Karpas-422 (cell line): ENCODE measurements at regions not wholly inside any gene's neighbourhood (a gene's known extent, or its start where the extent isn't known, plus 50 kb on each side); places are given as distances from the start of the nearest gene placed in this dataset.

ENCODE experiments used
- DNase-seq: peaks from one replicate; pipeline ENCODE4 v3.0.0-alpha.2; 2015
- H2AFZ ChIP-seq: fragments of 200-600 bp; sonication (generic); 2 replicates; pipeline ENCODE4 v1.6.1; 2014; ENCODE audit warnings: antibody characterized with exemption, low read length, mixed read lengths
- H3K27ac ChIP-seq: fragments of 200-600 bp; sonication (generic); 2 replicates; pipeline ENCODE4 v1.5.1; 2014; ENCODE audit warnings: mild to moderate bottlenecking, low read length, moderate library complexity
- H3K27me3 ChIP-seq: fragments of 200-600 bp; sonication (generic); 2 replicates; pipeline ENCODE4 v1.6.1; 2014; ENCODE audit warnings: low read length, mixed read lengths
- H3K36me3 ChIP-seq: fragments of 200-600 bp; sonication (generic); 2 replicates; pipeline ENCODE4 v1.6.1; 2014; ENCODE audit warnings: low read length, mixed read lengths; ENCODE audit not compliant: insufficient read depth
- H3K4me1 ChIP-seq: fragments of 200-600 bp; sonication (generic); 2 replicates; pipeline ENCODE4 v1.6.1; 2014; ENCODE audit warnings: mild to moderate bottlenecking, low read length, mixed read lengths
- H3K4me2 ChIP-seq: fragments of 200-600 bp; sonication (generic); 2 replicates; pipeline ENCODE4 v1.6.1; 2014; ENCODE audit warnings: low read length, low read depth, mild to moderate bottlenecking; ENCODE audit not compliant: poor library complexity, severe bottlenecking
- H3K4me3 ChIP-seq: fragments of 200-600 bp; sonication (generic); 2 replicates; pipeline ENCODE4 v1.5.1; 2014; ENCODE audit warnings: mild to moderate bottlenecking, antibody characterized with exemption, low read length, mixed read lengths
- H3K79me2 ChIP-seq: fragments of 200-600 bp; sonication (generic); 2 replicates; pipeline ENCODE4 v1.6.1; 2014; ENCODE audit warnings: mild to moderate bottlenecking, low read length, mixed read lengths
- H3K9ac ChIP-seq: fragments of 200-600 bp; sonication (generic); 2 replicates; pipeline ENCODE4 v1.6.0; 2014; ENCODE audit warnings: low read length
- H3K9me2 ChIP-seq: fragments of 200-600 bp; sonication (generic), shearing (Covaris generic); replicated peaks from 2 replicates; pipeline ENCODE4 v1.6.0; 2014; ENCODE audit warnings: mild to moderate bottlenecking, low read length, moderate library complexity; ENCODE audit not compliant: insufficient read depth
- H3K9me3 ChIP-seq: fragments of 300-700, 200-600 bp; sonication (generic); 2 replicates; pipeline ENCODE4 v1.6.1; 2014; ENCODE audit warnings: low read length, mixed read lengths
- H4K20me1 ChIP-seq: fragments of 200-600 bp; sonication (generic); 2 replicates; pipeline ENCODE4 v1.6.1; 2014; ENCODE audit warnings: mild to moderate bottlenecking, antibody characterized with exemption, low read length, low read depth; ENCODE audit not compliant: insufficient read depth

DNA sequence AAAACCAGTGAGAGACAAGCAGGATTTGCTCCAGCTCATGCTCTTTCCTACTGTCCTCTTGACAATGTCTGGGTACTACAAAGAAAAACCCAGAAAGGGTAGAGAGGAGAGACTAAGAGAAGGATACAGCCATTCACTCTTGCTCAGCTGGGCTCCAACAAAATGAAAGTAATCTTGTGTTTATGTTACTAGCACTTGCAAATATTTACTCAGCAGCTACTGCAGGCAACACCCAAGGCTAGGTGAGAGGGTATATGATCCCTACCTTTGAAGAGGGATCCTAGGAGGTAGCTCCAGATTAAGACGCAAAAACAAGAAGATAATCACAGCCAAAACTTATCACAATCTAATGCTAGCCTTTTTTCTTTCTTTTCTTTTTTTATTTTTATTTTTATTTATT is 329.6 kb upstream of the ACVR2A start:
- Histone ChIP-seq H3K9ac (no peak overlapping the region), H3K36me3 (no peaks in the 10 kb centered on the region), H3K4me1 (no peaks in the 10 kb centered on the region; the same call in 1 of the 2 replicates), H3K9me2 (no peaks in the 10 kb centered on the region), H4K20me1 (no peaks in the 10 kb centered on the region), H3K4me2 (no peak overlapping the region), H3K9me3 (no peaks in the 10 kb centered on the region), H3K79me2 (no peaks in the 10 kb centered on the region), H3K27ac (no peak overlapping the region), H2AFZ (no peak overlapping the region), H3K27me3 (no peaks in the 10 kb centered on the region), H3K4me3 (no peak overlapping the region)
- no peak for DNase-seq

DNA sequence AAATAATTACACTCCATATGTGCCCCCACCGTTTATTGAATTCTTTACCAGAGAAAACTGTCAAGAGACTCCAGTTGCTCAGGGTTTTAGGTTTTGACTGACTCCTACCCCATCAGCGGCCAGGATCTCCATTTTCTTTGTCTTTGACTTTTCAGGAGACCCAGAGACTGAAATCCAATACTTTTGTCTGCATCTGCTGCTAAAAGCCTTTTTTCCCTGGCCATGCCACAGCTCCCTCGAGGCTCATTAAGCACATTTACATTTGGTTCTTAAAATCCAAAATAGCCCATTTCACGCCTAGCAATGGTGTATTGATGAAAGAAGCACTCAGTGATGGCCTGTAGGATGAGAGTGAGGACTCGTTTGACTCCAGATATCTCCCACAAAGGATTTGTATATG is 332.6 kb upstream of the ACVR2A start:
- no peak for DNase-seq
- H3K9me3 ChIP-seq: no peaks in the 10 kb centered on the region

DNA sequence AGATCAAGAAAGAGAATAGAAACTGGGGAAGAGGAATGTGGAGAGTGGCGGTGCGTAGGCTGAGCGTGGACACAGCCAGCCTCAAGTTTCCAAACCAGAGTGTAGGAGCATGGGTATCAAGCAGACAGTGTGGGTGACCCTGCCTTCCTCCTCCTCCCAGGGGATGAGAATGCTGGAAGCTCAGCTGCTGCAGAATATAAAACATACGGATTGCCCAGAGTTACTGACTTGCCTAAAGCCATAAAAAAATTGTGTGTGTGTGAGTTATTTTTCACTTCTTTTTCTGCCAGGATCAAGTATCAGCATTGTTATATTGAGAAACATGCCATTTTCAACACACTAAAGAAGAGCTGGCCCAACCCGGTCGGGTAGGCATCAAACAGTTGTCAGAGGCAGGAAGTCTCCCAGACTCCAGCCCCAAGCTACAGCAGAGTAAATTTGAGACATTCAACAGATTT is 333.3 kb upstream of the ACVR2A start:
- Histone ChIP-seq H3K9me2 (no peaks in the 10 kb centered on the region), H3K9me3 (no peaks in the 10 kb centered on the region), H3K4me2 (no peak overlapping the region), H3K27me3 (no peaks in the 10 kb centered on the region), H3K36me3 (no peaks in the 10 kb centered on the region), H3K4me1 (no peaks in the 10 kb centered on the region; the same call in 1 of the 2 replicates), H2AFZ (no peak overlapping the region), H3K27ac (no peak overlapping the region), H3K4me3 (no peak overlapping the region), H3K79me2 (no peaks in the 10 kb centered on the region), H4K20me1 (no peaks in the 10 kb centered on the region), H3K9ac (no peak overlapping the region)
- no peak for DNase-seq

More for the DNA sequence above, 332.6 kb upstream of the ACVR2A start:
- Histone ChIP-seq H4K20me1 (no peaks in the 10 kb centered on the region), H3K4me3 (no peak overlapping the region), H3K79me2 (no peaks in the 10 kb centered on the region), H3K9ac (no peak overlapping the region), H3K27me3 (no peaks in the 10 kb centered on the region), H3K27ac (no peak overlapping the region), H3K4me1 (no peaks in the 10 kb centered on the region; the same call in 1 of the 2 replicates), H3K4me2 (no peak overlapping the region), H2AFZ (no peak overlapping the region), H3K36me3 (no peaks in the 10 kb centered on the region), H3K9me2 (no peaks in the 10 kb centered on the region)

DNA sequence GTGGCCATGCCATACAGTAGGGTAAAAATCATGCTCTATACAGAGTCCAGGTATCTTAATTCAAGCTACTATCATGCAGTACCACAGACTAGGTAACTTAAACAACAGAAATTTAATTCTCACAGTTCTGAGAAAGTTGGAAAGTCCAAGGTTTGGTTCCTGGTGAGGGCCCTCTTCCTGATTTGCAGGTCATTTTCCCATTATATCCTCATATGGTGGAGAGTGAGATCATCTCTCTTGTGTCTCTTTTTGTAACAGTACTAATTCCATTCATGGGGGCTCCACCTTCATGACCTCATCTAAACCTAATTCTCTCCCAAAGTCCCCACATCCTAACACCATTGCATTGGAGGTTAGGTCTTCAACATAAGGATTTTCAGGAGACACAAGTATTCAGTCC is 335.0 kb upstream of the ACVR2A start:
- no peak overlapping the region for H3K27ac ChIP-seq

DNA sequence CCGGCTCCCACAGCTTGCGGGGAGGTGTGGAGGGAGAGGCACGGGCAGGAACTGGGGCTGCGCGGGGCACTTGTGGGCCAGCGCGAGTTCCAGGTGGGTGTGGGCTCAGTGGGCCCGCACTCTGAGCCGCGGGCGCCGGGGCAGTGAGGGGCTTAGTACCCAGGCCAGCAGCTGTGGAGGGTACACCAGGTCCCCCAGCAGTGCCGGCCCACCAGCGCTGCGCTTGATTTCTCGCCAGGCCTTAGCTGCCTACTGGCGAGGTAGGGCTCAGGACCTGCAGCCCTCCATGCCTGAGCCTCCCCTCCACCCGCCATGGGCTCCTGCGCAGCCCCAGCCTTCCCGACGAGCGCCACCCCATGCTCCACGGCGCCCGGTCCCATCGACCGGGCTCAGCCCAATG is 337.9 kb upstream of the ACVR2A start:
- Histone ChIP-seq H3K27me3 (no peaks in the 10 kb centered on the region), H2AFZ (no peak overlapping the region), H3K27ac (no peak overlapping the region), H3K9ac (no peak overlapping the region), H4K20me1 (no peaks in the 10 kb centered on the region), H3K4me3 (no peak overlapping the region), H3K79me2 (no peaks in the 10 kb centered on the region), H3K4me1 (no peaks in the 10 kb centered on the region), H3K9me2 (no peaks in the 10 kb centered on the region), H3K4me2 (no peak overlapping the region), H3K9me3 (no peaks in the 10 kb centered on the region), H3K36me3 (no peaks in the 10 kb centered on the region)
- no peak for DNase-seq

More for the DNA sequence above, 335.0 kb upstream of the ACVR2A start:
- H3K9ac ChIP-seq: no peak overlapping the region
- no peak overlapping the region for H3K4me3 ChIP-seq
- H3K4me1 ChIP-seq: no peaks in the 10 kb centered on the region; the same call in 1 of the 2 replicates
- H3K79me2 ChIP-seq: no peaks in the 10 kb centered on the region
- no peak overlapping the region for H3K4me2 ChIP-seq
- no peaks in the 10 kb centered on the region for H3K36me3 ChIP-seq
- no peaks in the 10 kb centered on the region for H3K9me3 ChIP-seq
- no peak for DNase-seq
- no peaks in the 10 kb centered on the region for H3K9me2 ChIP-seq
- H4K20me1 ChIP-seq: no peaks in the 10 kb centered on the region
- no peak overlapping the region for H2AFZ ChIP-seq
- H3K27me3 ChIP-seq: no peaks in the 10 kb centered on the region

DNA sequence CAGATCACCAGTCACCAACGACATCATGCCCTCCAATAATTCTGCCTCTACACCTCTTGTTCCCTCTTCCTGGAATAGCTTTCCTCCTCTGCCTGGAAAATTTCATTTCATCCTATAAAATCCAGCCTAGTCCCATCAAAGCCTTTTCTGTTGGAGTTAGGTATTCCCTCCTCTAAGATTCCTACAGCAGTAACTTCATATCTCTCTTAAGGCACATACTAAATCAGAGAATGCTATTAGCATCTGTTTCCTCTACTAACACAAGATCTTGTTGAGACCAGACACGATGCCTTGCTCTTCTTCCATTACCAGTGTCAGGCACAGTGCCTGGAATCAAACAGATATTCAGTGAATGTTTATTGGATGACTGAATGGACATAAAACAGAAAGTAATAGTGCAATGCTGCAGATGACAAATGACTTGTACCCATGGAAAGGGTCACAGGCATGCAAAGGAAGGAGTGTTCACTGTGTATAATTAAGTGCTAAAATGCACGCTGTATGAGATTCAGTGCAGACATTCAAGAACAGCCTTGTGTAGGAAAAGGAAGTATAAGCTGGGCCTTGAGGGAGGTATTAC is 342.0 kb upstream of the ACVR2A start:
- H3K9me3 ChIP-seq: no peaks in the 10 kb centered on the region
- H2AFZ ChIP-seq: no peak overlapping the region
- H3K27me3 ChIP-seq: no peaks in the 10 kb centered on the region
- no peaks in the 10 kb centered on the region for H3K9me2 ChIP-seq
- H3K4me3 ChIP-seq: no peak overlapping the region
- no peaks in the 10 kb centered on the region for H3K4me1 ChIP-seq
- no peak for DNase-seq
- H3K36me3 ChIP-seq: no peaks in the 10 kb centered on the region
- no peak overlapping the region for H3K9ac ChIP-seq
- H4K20me1 ChIP-seq: no peaks in the 10 kb centered on the region
- no peaks in the 10 kb centered on the region for H3K79me2 ChIP-seq
- H3K4me2 ChIP-seq: no peak overlapping the region
- no peak overlapping the region for H3K27ac ChIP-seq

DNA sequence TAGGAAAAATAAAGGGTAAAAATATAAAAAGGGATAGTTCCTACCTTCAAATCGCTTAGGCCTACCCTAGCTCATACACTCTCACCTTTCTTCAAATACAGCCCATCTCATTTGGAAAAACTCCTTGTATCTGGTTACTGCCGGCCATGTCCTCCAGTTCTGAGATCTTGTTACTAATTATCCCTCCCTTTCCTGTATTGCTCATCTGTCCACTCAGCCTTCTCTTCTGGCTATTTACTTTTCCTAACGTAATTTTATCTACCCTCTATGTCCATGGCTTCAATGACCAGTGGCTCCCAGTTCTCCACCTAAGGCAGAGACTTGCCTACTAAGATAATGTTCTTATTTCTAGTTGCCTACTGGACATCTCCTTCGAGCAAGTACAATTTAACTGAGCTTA is 342.9 kb upstream of the ACVR2A start:
- H3K4me1 ChIP-seq: no peaks in the 10 kb centered on the region
- no peak overlapping the region for H3K4me3 ChIP-seq
- H3K79me2 ChIP-seq: no peaks in the 10 kb centered on the region
- no peak overlapping the region for H2AFZ ChIP-seq
- no peak overlapping the region for H3K27ac ChIP-seq
- H3K9me3 ChIP-seq: no peaks in the 10 kb centered on the region
- H4K20me1 ChIP-seq: no peaks in the 10 kb centered on the region
- no peaks in the 10 kb centered on the region for H3K27me3 ChIP-seq
- no peak overlapping the region for H3K4me2 ChIP-seq
- no peak for DNase-seq
- no peak overlapping the region for H3K9ac ChIP-seq
- no peaks in the 10 kb centered on the region for H3K9me2 ChIP-seq
- H3K36me3 ChIP-seq: no peaks in the 10 kb centered on the region

DNA sequence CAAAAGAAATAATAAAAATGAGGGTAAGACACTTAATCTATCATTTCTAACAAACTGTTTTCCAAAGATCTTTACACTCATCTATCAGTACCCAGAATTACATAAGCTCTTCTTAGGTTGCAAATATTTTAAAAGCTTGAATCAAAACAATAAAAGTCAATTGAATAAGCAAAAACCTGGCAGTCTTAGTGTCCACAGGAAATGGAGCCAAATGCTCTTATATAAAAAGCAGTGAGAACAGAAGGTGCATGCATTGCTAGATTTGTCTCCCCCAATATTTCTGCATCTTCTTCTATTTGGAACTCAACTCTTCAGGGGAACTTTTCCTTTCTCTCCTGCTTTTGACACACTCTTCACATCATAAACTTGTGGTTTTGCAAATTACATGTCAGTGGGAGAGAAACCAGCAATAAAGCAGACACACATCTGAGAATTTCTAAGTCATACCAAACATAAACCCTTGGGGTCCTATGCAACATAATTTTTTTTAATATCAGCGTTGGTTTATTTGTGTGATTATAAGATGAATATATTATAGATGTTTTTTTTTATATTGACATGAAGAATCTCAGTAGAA is 343.9 kb upstream of the ACVR2A start:
- Histone ChIP-seq H3K79me2 (no peaks in the 10 kb centered on the region), H3K36me3 (no peaks in the 10 kb centered on the region), H3K27me3 (no peaks in the 10 kb centered on the region), H3K9me2 (no peaks in the 10 kb centered on the region), H4K20me1 (no peaks in the 10 kb centered on the region), H3K27ac (no peak overlapping the region), H3K4me3 (no peak overlapping the region), H3K9me3 (no peaks in the 10 kb centered on the region), H3K4me1 (no peaks in the 10 kb centered on the region), H3K4me2 (no peak overlapping the region), H2AFZ (no peak overlapping the region), H3K9ac (no peak overlapping the region)
- DNase-seq: no peak
